IMR-90 (cell line): ENCODE measurements at regions not wholly inside any gene's neighbourhood (a gene's known extent, or its start where the extent isn't known, plus 50 kb on each side); places are given as distances from the start of the nearest gene placed in this dataset.

Source experiments
- CEBPB ChIP-seq: IDR thresholded peaks from 2 replicates; pipeline ENCODE4 v1.6.1; 2012; ENCODE audit warnings: low read depth, low read length, improper control_type of control experiment
- MAFK ChIP-seq: IDR thresholded peaks from 2 replicates; pipeline ENCODE4 v1.6.1; 2012; ENCODE audit warnings: low read depth, low read length, improper control_type of control experiment
- POLR2A ChIP-seq: IDR thresholded peaks from 2 replicates; pipeline ENCODE4 v1.6.1; 2012; ENCODE audit warnings: mild to moderate bottlenecking, low read depth, low read length
- RCOR1 ChIP-seq: IDR thresholded peaks from 2 replicates; pipeline ENCODE4 v1.6.1; 2012; ENCODE audit warnings: mild to moderate bottlenecking, low read length, improper control_type of control experiment; ENCODE audit not compliant: insufficient replicate concordance
- RFX5 ChIP-seq: IDR thresholded peaks from 2 replicates; pipeline ENCODE4 v1.8.0; 2012; ENCODE audit warnings: low read depth, mild to moderate bottlenecking, low read length, moderate library complexity
- TF ChIP-seq, protein P1 (sequence below): conservative IDR thresholded peaks from 2 replicates; pipeline ENCODE4 v1.5.1; 2012; ENCODE audit warnings: mild to moderate bottlenecking, low read depth, low read length, improper control_type of control experiment

DNA sequence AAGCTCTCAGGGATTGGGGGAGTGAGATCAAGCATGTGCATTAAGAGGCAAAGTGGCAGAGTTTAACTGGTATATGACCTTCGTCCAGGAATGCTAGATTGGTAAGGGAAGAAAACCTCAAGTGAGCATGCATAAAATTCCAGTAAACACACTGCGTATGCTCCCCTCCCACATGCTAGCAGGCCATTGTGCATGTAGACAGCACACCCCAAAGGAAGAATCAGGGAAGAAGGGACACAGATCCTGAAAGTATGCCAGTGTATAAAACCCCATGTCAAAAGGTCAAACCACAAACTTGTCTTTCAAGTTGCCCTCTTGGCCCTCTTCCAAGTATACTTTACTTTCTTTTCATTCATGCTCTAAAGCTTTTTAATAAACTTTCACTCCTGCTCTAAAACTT lies 405.2 kb upstream of the CNKSR2 start:
- TF ChIP-seq CEBPB (no peak), MAFK (no peak), POLR2A (no peak), RFX5 (no peak), RCOR1 (no peak)
- TF ChIP-seq, protein P1, sequence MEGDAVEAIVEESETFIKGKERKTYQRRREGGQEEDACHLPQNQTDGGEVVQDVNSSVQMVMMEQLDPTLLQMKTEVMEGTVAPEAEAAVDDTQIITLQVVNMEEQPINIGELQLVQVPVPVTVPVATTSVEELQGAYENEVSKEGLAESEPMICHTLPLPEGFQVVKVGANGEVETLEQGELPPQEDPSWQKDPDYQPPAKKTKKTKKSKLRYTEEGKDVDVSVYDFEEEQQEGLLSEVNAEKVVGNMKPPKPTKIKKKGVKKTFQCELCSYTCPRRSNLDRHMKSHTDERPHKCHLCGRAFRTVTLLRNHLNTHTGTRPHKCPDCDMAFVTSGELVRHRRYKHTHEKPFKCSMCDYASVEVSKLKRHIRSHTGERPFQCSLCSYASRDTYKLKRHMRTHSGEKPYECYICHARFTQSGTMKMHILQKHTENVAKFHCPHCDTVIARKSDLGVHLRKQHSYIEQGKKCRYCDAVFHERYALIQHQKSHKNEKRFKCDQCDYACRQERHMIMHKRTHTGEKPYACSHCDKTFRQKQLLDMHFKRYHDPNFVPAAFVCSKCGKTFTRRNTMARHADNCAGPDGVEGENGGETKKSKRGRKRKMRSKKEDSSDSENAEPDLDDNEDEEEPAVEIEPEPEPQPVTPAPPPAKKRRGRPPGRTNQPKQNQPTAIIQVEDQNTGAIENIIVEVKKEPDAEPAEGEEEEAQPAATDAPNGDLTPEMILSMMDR = no peak
